CD4-positive, CD25-positive, alpha-beta regulatory T cell (primary cell): ENCODE measurements at regions not wholly inside any gene's neighbourhood (a gene's known extent, or its start where the extent isn't known, plus 50 kb on each side); places are given as distances from the start of the nearest gene placed in this dataset.

Source experiments
- ATAC-seq, 2 donors: fragments of 150-1000 bp; cut with Tn5 transposase; one replicate each; pipeline ENCODE4 v1.10.0; 2021; ENCODE audit warnings: low read depth in 2 of 2, moderate number of reproducible peaks in 2 of 2, moderate library complexity in 1 of 2
- DNase-seq, 3 donors: peaks; one replicate each; pipeline versions ENCODE4 v3.0.0 to v3.0.0-alpha.2; 2012 to 2022; ENCODE audit warnings: mixed read lengths in 1 of 3
- H3K27ac ChIP-seq: one replicate; pipeline ENCODE4 v1.7.0; 2013; ENCODE audit warnings: mild to moderate bottlenecking, low read length; ENCODE audit not compliant: insufficient read depth, poor library complexity, severe bottlenecking
- H3K27me3 ChIP-seq: one replicate; pipeline ENCODE4 v1.7.0; 2013; ENCODE audit warnings: low read length; ENCODE audit not compliant: control insufficient read depth, insufficient read depth
- H3K36me3 ChIP-seq: one replicate; pipeline ENCODE4 v1.7.0; 2013; ENCODE audit warnings: mild to moderate bottlenecking, low read length, moderate library complexity; ENCODE audit not compliant: control insufficient read depth, insufficient read depth
- H3K4me1 ChIP-seq: 2 replicates; pipeline ENCODE4 v1.7.0; 2013; ENCODE audit warnings: mild to moderate bottlenecking, low read length; ENCODE audit not compliant: insufficient read depth, control insufficient read depth, poor library complexity, severe bottlenecking
- H3K4me3 ChIP-seq: one replicate; pipeline ENCODE4 v1.7.0; 2013; ENCODE audit warnings: low read depth, mild to moderate bottlenecking, low read length, moderate library complexity
- H3K9me3 ChIP-seq, 2 experiments: 1 replicate in 1 of 2; 2 replicates in 1 of 2; pipeline ENCODE4 v1.7.0; 2013; ENCODE audit warnings: low read length in 2 of 2, mild to moderate bottlenecking in 1 of 2, moderate library complexity in 1 of 2; ENCODE audit not compliant: control insufficient read depth in 2 of 2
- H3K27ac Mint-ChIP-seq, 3 donors: one replicate each; pipeline ENCODE4 v1.8.0; 2020 to 2022; ENCODE audit warnings: mild to moderate bottlenecking in 3 of 3, mixed read lengths in 3 of 3, moderate library complexity in 2 of 3
- H3K27me3 Mint-ChIP-seq: one replicate; pipeline ENCODE4 v1.8.0; 2022; ENCODE audit warnings: mild to moderate bottlenecking, mixed read lengths
- H3K36me3 Mint-ChIP-seq: one replicate; pipeline ENCODE4 v1.8.0; 2020; ENCODE audit warnings: mixed read lengths
- H3K4me1 Mint-ChIP-seq, 4 donors: one replicate each; pipeline ENCODE4 v1.8.0; 2020 to 2022; ENCODE audit warnings: mixed read lengths in 4 of 4, mild to moderate bottlenecking in 1 of 4
- H3K4me3 Mint-ChIP-seq, 4 donors: one replicate each; pipeline ENCODE4 v1.8.0; 2020 to 2022; ENCODE audit warnings: mild to moderate bottlenecking in 4 of 4, mixed read lengths in 4 of 4, moderate library complexity in 3 of 4
- H3K9me3 Mint-ChIP-seq, 7 donors: one replicate each; pipeline ENCODE4 v1.8.0; 2020 to 2022; ENCODE audit warnings: mixed read lengths in 7 of 7, mild to moderate bottlenecking in 3 of 7, moderate library complexity in 2 of 7

DNA sequence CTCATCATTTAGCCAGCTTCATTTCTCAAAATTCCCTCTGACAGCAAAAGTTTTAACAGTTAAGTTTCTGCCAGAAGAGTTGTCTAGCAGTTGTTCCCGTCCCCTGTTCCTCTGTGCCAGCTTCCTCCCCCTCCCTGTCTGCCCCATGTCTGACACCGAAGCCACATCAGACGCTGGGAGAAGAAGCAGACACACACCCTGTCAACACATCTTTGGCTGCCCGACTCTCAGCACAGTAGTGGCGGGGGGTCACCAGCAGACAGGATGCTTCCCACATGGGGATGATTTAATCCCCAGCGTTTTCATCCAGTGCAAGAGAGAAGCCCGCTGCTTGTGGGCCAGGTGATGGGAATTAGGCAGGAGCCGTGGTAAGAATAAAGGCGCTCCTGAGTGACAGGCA is 379.4 kb upstream of the RUNX1 start:
- Histone ChIP-seq H3K4me1 (no peaks in the 10 kb centered on the region), H3K4me3 (no peak overlapping the region), H3K36me3 (no peaks in the 10 kb centered on the region), H3K9me3 (peaks cover 0 to 14% of the 10 kb centered on the region in 2 experiments), H3K27ac (no peak overlapping the region), H3K27me3 (peaks cover 2% of the 10 kb centered on the region)
- peak overlapping the region in 2 of 4 donors; percentile 31 to 34 for H3K4me3 Mint-ChIP-seq
- H3K27me3 Mint-ChIP-seq = peaks cover 52% of the 10 kb centered on the region
- peak overlapping the region in 1 of 3 donors; percentile 45 for H3K27ac Mint-ChIP-seq
- H3K4me1 Mint-ChIP-seq = peaks cover 7 to 20% (median 13%) of the 10 kb centered on the region in 4 donors
- H3K9me3 Mint-ChIP-seq = peaks cover 0 to 17% (median 10%) of the 10 kb centered on the region in 7 donors
- DNase-seq = peak in 2 of 3 donors; percentile 9 to 27
- peak; percentile 53 to 62 for ATAC-seq
- H3K36me3 Mint-ChIP-seq = peaks cover 9% of the 10 kb centered on the region

DNA sequence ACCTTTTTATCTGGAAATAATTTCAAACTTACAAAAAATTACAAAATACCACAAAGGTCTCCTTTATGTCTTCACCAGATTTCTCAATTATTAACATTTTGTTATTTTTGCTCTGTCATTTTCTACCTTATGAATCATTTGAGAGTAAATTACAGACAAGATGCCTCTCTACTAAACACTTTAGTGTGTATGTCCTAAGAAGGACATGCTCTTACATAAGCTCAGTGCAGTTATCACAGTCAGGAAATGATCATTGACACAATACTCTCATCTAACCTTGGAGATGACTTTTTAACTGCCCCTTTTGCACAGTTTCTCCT is 378.9 kb upstream of the RUNX1 start:
- Mint-ChIP-seq H3K27ac (peak overlapping the region in 1 of 3 donors; percentile 45), H3K9me3 (peaks cover 0 to 12% (median 7%) of the 10 kb centered on the region in 7 donors), H3K36me3 (peaks cover 3% of the 10 kb centered on the region), H3K4me1 (peaks cover 7 to 20% (median 13%) of the 10 kb centered on the region in 4 donors), H3K27me3 (peaks cover 49% of the 10 kb centered on the region), H3K4me3 (no peak overlapping the region)
- Histone ChIP-seq H3K9me3 (peaks cover 0 to 10% of the 10 kb centered on the region in 2 experiments), H3K27ac (no peak overlapping the region), H3K4me3 (no peak overlapping the region), H3K36me3 (no peaks in the 10 kb centered on the region), H3K4me1 (no peaks in the 10 kb centered on the region), H3K27me3 (peaks cover 2% of the 10 kb centered on the region)
- DNase-seq (no peak), ATAC-seq (no peak)

DNA sequence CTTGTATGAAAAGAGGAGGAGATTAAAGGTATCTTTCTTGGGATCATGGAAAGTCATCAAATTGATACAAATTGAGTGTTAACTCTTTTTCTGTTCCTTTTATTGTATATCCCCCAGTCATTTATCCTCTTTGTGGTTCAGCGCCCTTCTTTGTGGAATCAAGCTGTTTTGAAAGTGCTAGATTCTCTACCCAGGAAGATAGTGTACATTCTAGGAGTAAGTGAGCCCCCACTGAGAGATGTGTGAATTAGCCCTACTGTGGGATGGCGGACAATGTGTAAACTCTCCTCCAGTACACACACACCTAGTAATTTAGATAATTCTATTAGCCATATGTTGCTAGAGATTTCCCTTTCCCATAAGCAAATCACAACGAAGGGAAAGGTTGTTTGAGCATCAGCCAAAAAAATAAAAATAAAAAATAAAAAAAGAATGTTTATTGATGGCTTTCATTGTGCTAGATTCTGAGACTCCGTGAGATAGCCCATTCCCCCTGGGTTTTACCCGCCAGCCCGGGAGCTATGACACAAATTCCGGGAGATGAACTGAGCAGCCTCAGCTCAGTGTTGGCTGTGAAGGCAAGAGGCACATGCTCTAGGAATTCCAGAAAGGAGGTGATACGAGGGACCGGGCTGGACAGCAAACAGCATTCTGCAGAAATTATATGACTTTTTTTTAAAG is 378.4 kb upstream of the RUNX1 start:
- H3K36me3 Mint-ChIP-seq = peaks cover 2% of the 10 kb centered on the region
- H3K36me3 ChIP-seq = no peaks in the 10 kb centered on the region
- H3K4me1 Mint-ChIP-seq = peaks cover 7 to 20% (median 13%) of the 10 kb centered on the region in 4 donors
- H3K27me3 Mint-ChIP-seq = peaks cover 46% of the 10 kb centered on the region
- DNase-seq (no peak), ATAC-seq (no peak)
- no peak overlapping the region for H3K27ac Mint-ChIP-seq
- no peak overlapping the region for H3K27ac ChIP-seq
- peaks cover 4% of the 10 kb centered on the region for H3K27me3 ChIP-seq
- no peak overlapping the region for H3K4me3 ChIP-seq
- H3K4me1 ChIP-seq = no peaks in the 10 kb centered on the region
- H3K9me3 Mint-ChIP-seq = peaks cover 0 to 9% (median 5%) of the 10 kb centered on the region in 7 donors
- peaks cover 0 to 5% of the 10 kb centered on the region in 2 experiments for H3K9me3 ChIP-seq
- H3K4me3 Mint-ChIP-seq = no peak overlapping the region

DNA sequence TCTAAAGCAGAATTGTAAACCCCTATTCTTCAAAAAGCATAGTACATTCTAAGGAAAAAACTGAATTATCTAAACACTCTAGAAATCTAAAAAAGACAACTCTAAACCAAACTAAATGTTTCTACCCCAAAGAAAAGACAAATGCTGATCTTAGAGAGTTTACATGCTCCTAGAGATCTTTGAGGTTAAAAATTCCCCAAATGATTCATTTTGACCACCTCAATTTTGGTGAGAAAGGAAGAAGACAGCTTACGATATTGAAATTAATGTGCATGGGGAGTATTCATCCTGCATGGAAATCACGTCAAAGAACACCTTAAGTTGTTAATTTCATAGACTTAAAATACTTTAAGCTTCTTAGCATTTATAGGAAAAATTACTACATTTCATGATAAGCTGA is 377.8 kb upstream of the RUNX1 start:
- H3K4me1 Mint-ChIP-seq = peaks cover 7 to 20% (median 13%) of the 10 kb centered on the region in 4 donors
- no peak overlapping the region for H3K4me3 ChIP-seq

DNA sequence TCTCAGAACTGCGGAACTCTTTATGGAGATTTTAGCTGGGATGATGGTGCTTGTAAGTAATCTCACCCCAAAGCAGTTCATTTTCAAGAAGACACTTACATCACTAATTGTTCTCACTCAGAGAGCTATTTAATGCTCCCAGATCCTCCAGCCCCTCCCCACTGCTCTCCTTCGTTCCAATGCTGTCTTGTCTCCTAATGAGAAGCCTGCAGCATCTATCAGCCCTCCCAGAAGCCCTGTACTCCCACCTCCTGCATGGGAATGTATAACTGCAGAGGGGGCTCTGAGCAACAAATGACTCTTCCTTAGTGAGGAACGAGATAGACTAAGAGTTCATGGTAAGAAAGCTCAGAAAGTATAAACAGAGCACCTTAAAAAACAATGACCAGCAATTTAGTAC is 377.4 kb upstream of the RUNX1 start:
- Mint-ChIP-seq H3K4me1 (peaks cover 7 to 20% (median 13%) of the 10 kb centered on the region in 4 donors), H3K4me3 (no peak overlapping the region), H3K27me3 (peaks cover 43% of the 10 kb centered on the region), H3K9me3 (peaks cover 0 to 11% (median 4%) of the 10 kb centered on the region in 7 donors), H3K27ac (peak overlapping the region in 1 of 3 donors; percentile 59), H3K36me3 (peaks cover 3% of the 10 kb centered on the region)
- Histone ChIP-seq H3K4me3 (no peak overlapping the region), H3K9me3 (peaks cover 0 to 4% of the 10 kb centered on the region in 2 experiments), H3K27me3 (peaks cover 4% of the 10 kb centered on the region), H3K27ac (no peak overlapping the region), H3K4me1 (no peaks in the 10 kb centered on the region), H3K36me3 (no peaks in the 10 kb centered on the region)
- no peak for DNase-seq
- no peak for ATAC-seq

More for the DNA sequence above, 377.8 kb upstream of the RUNX1 start:
- no peaks in the 10 kb centered on the region for H3K36me3 ChIP-seq
- Mint-ChIP-seq H3K9me3 (peaks cover 0 to 11% (median 4%) of the 10 kb centered on the region in 7 donors), H3K27ac (no peak overlapping the region), H3K36me3 (peaks cover 3% of the 10 kb centered on the region), H3K27me3 (peaks cover 46% of the 10 kb centered on the region), H3K4me3 (no peak overlapping the region)
- H3K9me3 ChIP-seq = peaks cover 0 to 2% of the 10 kb centered on the region in 2 experiments
- no peaks in the 10 kb centered on the region for H3K4me1 ChIP-seq
- peaks cover 4% of the 10 kb centered on the region for H3K27me3 ChIP-seq
- no peak overlapping the region for H3K27ac ChIP-seq
- ATAC-seq = no peak
- no peak for DNase-seq

DNA sequence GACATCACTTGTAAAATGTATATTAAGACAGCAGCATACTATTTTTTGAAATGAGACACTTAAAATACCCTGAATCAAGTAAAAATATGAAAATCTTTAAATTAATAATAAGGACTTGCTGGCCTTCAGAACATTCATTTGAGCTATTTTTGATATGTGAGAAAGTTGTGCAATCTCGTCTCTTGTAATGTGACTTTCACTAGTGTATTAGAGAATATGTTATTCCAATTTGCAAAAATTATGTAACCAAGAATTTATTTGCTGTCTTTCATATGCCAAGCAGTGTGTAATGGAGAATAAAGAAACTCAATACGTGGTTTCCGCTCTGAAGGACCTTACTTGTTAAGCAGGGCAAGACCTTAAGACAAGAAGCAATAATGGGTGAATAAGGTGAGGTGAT is 375.0 kb upstream of the RUNX1 start:
- H3K27ac Mint-ChIP-seq = no peak overlapping the region
- Histone ChIP-seq H3K27me3 (peaks cover 2% of the 10 kb centered on the region), H3K4me1 (no peaks in the 10 kb centered on the region), H3K9me3 (peaks cover 0 to 4% of the 10 kb centered on the region in 2 experiments), H3K36me3 (no peaks in the 10 kb centered on the region), H3K4me3 (no peak overlapping the region), H3K27ac (no peak overlapping the region)
- no peak for ATAC-seq
- H3K36me3 Mint-ChIP-seq = peaks cover 3% of the 10 kb centered on the region
- H3K4me3 Mint-ChIP-seq = no peak overlapping the region
- peaks cover 0 to 14% (median 3%) of the 10 kb centered on the region in 7 donors for H3K9me3 Mint-ChIP-seq
- peaks cover 27% of the 10 kb centered on the region for H3K27me3 Mint-ChIP-seq
- DNase-seq = no peak
- H3K4me1 Mint-ChIP-seq = peaks cover 7 to 20% (median 12%) of the 10 kb centered on the region in 4 donors

DNA sequence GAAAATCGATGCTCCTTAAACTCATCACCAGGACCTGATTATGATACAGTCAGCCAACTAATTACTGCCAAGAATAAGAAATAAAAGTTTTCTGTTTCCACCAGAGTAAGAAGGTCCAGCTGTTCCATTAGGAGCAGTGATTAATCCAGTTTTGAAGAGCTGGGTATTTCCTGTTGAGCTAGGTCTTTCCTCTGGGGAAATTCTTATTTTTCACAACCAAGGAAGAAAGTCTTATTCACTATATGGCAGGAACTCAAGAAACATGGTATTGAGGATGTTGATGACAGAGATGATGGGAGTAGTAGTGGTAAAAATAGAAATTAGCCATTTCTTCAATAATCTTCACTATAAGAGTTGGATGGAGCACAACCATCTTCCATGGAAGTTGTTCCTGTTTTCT is 374.6 kb upstream of the RUNX1 start:
- no peaks in the 10 kb centered on the region for H3K36me3 ChIP-seq
- no peak overlapping the region for H3K27ac Mint-ChIP-seq
- no peak overlapping the region for H3K27ac ChIP-seq
- H3K9me3 Mint-ChIP-seq = peaks cover 0 to 14% (median 3%) of the 10 kb centered on the region in 7 donors
- no peak for ATAC-seq
- no peak overlapping the region for H3K4me3 ChIP-seq
- no peak for DNase-seq
- H3K4me1 ChIP-seq = no peaks in the 10 kb centered on the region
- peaks cover 7 to 18% (median 10%) of the 10 kb centered on the region in 4 donors for H3K4me1 Mint-ChIP-seq
- peaks cover 0 to 4% of the 10 kb centered on the region in 2 experiments for H3K9me3 ChIP-seq
- H3K27me3 Mint-ChIP-seq = peaks cover 26% of the 10 kb centered on the region
- peaks cover 2% of the 10 kb centered on the region for H3K27me3 ChIP-seq
- no peak overlapping the region for H3K4me3 Mint-ChIP-seq
- H3K36me3 Mint-ChIP-seq = peaks cover 3% of the 10 kb centered on the region

DNA sequence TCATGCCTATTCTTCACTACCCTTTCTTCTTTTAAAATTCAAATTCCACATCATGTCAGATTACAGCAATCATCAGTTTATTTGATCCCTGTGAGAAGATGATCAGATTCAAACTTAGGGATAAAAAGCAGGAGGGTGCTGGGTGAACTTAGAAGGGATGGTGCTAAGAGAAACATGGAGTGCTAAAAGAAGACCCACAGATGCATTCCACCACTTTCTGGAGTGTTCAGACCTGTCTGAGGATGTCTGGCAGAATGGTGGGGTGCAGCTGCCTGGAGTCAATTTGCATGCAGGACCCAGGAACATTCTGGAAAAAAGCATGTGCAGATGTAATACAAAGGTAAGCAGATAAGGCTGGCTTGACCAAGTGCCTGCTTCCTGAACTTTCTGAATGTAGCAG is 372.9 kb upstream of the RUNX1 start:
- peaks cover 0 to 14% (median 2%) of the 10 kb centered on the region in 7 donors for H3K9me3 Mint-ChIP-seq
- no peak overlapping the region for H3K27ac Mint-ChIP-seq
- Histone ChIP-seq H3K4me3 (no peak overlapping the region), H3K27ac (no peak overlapping the region), H3K4me1 (no peaks in the 10 kb centered on the region), H3K27me3 (peaks cover 2% of the 10 kb centered on the region), H3K36me3 (no peaks in the 10 kb centered on the region), H3K9me3 (peaks cover 0 to 4% of the 10 kb centered on the region in 2 experiments)
- DNase-seq (no peak), ATAC-seq (no peak)
- H3K4me3 Mint-ChIP-seq = peak overlapping the region in 1 of 4 donors; percentile 4
- peaks cover 14% of the 10 kb centered on the region for H3K27me3 Mint-ChIP-seq
- peaks cover 0 to 7% (median under 1%) of the 10 kb centered on the region in 4 donors for H3K4me1 Mint-ChIP-seq
- peaks cover 3% of the 10 kb centered on the region for H3K36me3 Mint-ChIP-seq
